ENCODE measurements at regions not wholly inside any gene's neighbourhood (a gene's known extent, or its start where the extent isn't known, plus 50 kb on each side); places are given as distances from the start of the nearest gene placed in this dataset.

DNA sequence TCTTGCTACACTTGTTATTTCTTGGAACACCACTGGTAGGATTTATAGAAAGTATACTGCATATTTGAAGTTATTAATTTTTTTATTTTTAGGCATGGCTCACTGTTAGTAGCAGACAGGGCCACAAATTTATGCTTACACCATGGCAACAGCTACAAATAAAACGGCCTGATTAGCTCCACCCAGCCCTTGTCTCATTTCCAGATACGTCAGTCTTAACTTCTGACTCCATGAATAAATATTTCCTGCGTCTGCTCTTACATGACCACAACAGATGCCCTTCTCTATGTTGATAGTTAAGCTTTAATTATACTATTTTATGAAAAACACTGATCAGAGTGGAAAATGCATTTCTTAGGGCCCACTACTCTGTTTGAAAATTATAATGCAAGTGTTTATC is 62.3 kb upstream of the CPOX start:
- TF ChIP-seq, protein P1, sequence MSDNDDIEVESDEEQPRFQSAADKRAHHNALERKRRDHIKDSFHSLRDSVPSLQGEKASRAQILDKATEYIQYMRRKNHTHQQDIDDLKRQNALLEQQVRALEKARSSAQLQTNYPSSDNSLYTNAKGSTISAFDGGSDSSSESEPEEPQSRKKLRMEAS (IDR thresholded peaks at IDR 0.05), result no peak
- TF ChIP-seq POLR2A (IDR thresholded peaks at IDR 0.05; ENCODE audit: low read length) (no peak), NR3C1 (IDR thresholded peaks at IDR 0.05) (no peak)
